RKO (cell line): ENCODE measurements at regions not wholly inside any gene's neighbourhood (a gene's known extent, or its start where the extent isn't known, plus 50 kb on each side); places are given as distances from the start of the nearest gene placed in this dataset.
"Not testable (repeated sequence)": the region's sequence is repeated elsewhere in the genome, so short reads cannot be mapped to it uniquely, and the experiment has no call there.

Experiments
- DNase-seq: peaks from one replicate; pipeline ENCODE4 v3.0.0-alpha.2; 2016; ENCODE audit warnings: low spot score

DNA sequence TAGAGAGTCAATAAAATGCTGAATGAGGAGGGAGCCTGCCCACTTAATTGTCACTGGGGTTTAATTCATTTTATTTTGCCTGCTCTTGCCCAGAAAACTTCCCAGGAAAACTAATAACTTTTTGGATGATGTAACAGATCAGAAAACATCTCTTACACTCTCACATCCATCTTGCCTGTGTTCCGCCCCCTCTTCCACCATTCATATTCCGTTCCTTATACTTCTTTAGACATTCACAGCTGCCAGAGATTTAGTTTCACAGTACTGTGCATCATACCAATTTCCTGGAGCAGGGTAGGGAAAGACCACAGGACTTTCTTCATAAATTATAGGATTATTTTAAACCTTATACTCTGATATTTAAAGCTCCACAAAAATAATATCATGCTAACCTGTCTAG is 776.1 kb upstream of the SOX11 start:
- no peak for DNase-seq

DNA sequence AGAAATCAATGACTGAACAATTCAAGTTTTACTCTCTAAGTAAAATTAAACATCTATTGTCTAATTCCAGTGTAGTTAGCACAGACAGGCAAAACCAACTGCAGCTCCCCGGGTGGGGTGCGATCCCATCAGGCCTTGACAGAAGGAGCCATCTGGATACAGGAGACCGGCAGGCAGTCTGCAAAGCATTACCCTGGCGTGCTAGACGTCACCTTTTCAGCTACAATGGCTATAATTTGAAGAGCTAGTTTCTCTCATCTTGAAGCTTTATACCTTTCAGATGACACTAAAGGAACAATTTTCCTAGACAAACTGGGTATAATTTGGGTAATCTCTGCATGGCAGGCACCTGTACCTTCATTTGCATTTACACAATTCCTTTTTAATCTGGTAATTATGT is 761.5 kb upstream of the SOX11 start:
- no peak for DNase-seq

DNA sequence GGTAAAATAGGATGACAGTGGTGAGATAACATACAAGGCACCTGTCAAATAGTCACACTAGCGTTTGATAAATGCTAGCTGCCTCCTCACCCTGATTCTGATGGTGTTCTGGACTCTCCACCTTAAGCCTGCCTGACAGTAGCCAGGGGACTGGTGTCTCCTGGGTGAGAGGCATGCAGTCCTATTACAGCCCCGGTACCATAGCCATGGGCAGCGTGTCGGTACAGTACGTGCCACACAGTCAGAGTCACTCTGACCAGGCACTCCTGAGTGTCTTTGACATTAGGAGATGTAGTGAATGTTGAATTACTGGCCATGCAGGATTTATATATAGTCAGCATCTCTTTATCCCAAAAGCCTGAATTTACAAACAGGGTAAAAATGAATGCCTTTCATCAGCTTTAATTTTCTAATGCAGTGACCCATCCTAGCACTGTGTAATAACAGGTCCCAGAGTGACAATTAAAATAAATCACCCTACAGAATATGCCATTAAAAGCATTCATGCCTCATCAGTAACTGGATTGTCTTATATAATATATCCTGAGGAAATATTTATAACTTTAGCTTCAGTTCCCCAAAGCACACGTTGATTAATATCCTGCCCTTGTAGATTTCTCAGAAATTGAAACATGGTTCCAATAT is 760.3 kb upstream of the SOX11 start:
- no peak for DNase-seq

GRCh38 chr2:4935291-4935690 is 756.9 kb upstream of the SOX11 start:
- DNase-seq, result not testable (repeated sequence)

DNA sequence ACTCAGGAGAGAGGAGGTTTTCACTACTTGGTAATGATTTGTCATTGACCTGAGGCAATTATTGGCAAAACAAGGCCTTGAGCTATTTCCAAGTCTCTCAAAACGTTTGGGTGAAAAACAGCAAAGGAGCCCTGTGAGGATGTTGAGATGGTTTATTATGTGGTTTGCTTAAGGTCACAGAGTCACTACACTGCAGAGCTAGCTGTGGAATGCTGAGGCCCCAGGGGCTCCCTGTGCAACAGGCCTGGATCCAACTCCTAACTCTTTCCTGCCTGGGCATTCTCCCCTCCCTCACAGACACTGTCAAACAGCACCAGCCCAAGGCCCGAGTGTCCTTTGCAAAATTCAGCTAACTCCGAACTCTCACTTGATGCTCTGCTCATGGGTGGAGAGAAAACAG is 754.6 kb upstream of the SOX11 start:
- no peak for DNase-seq

DNA sequence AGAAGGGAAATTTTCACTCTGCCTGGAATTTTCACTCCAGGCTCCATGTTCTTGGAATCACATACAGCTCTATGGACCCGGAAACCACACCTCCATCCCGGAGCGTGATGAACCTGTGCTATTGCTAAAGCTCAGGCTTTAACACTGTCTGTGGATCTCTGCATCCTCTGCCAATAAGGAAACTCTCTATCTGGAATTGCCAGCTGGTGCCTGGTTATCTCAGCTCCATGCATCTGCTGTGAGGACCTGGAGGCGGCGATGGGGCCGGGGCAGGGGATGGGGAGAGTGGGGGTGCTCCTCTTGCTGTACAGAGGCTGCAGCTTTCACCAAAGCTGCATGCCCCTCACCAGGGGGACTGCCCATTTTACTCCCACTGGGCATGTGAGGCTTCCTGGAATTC is 754.0 kb upstream of the SOX11 start:
- DNase-seq, result no peak

DNA sequence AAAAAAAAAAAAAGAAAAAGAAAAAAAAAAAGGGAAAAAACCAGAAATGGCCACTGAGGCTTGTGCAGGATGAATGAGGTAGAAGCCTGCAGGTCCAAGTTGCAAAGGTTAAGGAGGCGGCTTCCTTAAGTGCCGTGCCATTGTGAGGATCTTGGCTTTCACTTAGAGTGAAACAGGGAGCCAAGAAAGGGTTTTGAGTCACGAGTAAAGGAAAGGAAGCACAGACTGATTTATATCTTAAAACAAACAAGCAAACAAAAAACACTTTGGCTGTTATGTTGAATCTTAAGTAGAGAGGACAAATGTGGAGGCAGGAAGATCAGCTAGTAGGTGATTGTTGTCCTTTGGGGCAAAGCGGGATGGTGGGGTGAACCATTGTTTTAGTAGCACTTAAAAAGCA is 749.7 kb upstream of the SOX11 start:
- DNase-seq, result no peak

DNA sequence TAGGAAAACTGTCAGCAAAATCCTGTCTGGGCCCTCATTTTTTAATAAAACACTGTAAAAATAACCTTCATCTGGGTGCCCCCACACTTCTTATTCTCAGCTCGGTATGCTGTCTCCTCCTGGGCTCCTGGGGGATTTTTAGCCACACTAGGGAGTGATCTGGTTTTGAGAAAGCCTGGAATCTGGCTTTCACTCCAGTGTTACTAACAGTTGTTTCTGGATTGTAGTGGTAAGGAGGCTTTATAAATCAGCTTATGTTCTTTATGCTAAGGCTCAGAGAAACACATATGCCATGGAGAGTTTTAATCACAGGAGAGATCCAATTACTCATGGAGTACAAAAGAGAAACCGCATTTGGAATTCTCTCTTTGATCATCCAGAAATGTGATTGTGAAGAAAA is 744.3 kb upstream of the SOX11 start:
- no peak for DNase-seq

GRCh38 chr2:4951368-4951767 is 740.8 kb upstream of the SOX11 start:
- no peak for DNase-seq

DNA sequence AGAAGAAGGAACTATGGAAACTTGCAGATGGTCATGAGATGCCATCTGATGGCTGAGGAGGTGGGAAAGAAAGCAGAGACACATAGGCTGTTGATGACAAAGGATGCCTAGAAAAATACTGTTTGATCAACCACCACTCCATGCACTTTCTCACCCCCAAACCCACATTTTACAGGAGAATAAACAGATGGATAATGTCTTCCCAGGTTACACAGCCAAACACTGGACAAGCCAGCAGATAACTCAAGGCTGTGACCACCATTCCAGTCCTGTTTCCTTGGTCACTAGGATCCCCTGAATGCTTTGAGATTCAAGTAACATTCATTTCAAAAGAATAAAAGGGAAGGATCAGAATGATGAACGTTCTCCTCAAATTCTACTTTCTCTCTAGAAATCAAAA is 733.0 kb upstream of the SOX11 start:
- no peak for DNase-seq

DNA sequence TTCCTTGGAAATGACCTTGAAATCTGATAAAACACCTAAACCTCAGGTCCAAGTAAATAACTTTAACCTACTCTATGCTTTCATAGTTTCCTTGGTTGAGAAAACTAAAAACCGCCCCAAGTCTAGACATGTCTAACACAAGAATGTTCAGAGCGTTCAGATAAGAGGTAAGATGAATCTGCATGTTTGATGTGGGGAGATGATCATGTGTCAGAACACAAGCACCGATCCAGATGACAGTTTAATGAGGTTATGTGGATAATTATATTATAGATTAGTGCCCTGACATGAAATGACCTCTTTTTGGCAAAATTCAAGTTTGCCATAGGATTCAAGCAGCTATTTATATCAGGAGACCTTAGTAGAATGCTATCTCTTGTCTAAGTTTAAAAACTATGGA is 729.8 kb upstream of the SOX11 start:
- no peak for DNase-seq

DNA sequence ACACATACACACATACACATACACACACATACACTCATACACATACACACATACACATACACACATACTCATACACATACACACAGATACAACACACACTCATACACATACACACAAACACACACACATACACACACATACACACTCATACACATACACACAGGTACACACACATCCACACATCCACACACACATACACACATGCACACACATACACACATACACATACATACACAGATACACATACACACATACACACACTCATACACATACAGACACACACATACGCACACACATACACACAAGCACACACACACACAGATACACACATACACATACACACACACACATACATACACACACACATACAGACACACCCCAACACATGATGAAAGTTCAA is 729.1 kb upstream of the SOX11 start:
- no peak for DNase-seq

DNA sequence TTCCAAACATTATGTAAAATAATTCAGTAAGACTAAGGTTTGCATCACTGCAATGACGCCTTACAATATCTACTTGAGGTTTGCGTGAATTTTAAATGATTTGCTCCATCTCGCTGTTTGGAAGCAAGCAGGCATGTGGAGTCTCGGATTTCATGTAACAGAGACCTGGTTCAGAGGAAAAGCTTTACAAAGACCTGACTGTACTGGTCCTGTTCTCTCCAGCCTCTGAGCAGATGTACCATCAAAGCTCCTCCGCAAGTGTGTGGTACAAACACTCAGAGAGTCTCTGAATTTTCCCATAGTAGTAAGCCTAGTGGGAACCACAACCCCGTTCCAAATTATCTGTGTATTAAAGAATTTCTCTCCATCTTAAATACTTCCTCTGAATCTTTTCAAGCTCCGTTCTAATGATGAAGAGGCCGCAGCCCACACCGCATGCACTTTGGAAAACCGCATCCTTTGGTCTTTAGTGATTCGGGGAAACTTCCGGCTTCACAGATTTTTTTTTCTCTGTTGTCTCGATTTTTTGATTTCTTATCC is 728.1 kb upstream of the SOX11 start:
- DNase-seq, result no peak

- DNase-seq, result no peak
These were observed 727.6 kb upstream of the SOX11 start for GRCh38 chr2:4964579-4964978.

GRCh38 chr2:4965556-4966320 is 726.4 kb upstream of the SOX11 start:
- no peak for DNase-seq

DNA sequence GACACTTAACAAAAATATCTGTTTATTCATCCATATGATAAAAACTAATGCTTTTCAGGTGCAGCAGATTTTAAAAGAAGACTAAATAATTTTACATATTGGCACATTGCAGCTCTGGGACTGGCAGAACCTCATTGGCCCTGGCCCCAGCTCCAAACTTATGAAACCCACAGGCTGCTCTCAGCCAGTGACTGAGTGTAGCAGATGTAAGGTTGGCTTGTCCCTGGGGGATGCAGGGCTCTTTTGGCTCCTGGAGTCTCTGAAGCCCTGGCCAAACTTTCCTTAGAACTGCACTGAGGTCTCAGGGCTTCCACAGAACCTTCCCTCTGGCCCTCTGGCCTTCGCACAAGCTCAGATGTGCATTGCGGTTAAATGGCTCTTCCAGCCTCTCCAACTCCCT is 725.0 kb upstream of the SOX11 start:
- no peak for DNase-seq

DNA sequence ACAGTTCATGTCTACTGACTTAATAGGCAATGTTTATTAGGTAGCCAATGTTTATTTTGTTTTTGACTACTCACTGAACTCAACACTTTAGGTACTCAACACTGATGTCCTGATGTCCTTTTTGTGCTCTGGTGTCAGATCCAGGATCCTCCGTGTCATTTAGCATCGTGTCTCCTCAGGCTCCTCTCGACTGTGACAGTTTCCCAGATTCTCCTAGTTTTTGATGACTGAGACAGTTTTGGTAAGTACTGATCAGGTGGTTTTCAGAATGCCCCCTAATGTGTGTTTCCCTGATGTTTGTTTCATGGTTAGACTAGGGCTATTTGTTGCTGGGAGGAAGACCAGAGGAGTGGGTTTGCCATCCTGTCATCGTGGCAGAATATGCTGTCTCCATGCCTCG is 719.7 kb upstream of the SOX11 start:
- no peak for DNase-seq

DNA sequence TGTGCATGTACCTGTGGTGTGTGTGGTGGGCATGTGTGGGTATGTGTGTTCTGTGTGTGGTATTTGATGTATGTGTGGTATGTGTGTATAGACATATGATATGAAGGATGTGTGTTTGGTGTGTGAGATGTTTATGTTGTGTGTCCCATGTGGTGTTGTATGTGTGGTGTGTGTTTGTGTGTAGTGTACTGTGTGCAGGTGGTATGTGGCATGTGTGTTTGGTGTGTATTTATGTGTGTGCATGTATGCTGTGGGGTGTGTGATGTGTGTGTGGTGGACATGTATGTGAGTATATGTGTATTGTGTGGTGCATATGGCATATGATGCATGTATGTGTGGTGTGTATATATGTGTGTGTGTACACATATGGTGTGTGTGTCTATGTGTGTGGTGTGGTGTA is 718.8 kb upstream of the SOX11 start:
- no peak for DNase-seq

GRCh38 chr2:4973973-4974372 is 718.2 kb upstream of the SOX11 start:
- DNase-seq, result no peak

DNA sequence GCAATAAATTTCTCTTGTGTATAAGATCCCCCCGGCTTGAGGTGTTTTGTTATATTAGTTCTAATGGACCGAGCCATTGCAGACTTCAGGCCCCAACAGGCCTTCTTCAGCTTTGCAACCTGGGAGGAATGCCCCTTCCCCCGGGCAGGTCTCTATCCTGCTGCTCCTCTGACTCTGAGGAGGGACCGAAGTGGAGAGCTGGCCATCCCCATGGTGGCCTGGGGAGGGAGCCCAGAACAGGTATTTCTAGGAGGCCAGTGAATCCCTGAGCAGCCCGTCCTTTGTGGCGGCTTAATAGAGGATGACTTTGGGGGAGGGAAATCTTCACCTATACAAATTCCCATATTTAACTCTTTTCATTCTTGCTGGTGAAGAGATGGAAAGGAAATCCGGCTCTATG is 715.8 kb upstream of the SOX11 start:
- no peak for DNase-seq

DNA sequence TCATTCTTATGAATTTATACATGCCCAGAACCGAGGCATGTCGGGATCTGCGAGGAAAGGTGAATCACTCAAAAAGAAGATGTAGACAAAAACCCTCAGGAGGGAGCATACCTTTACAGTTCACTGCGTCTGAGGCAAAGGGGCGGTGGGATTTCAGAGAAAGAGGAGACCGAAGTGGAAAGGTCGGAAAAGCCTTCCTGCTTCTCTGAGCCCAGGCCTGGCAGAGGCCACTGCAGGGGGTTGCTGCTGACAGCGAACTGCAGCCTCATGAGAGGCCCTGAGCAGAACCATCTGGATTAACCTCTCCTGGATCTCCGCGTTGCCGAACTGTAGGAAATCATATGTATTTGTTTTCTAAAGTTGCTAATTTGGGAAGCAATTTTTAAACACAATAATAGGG is 713.1 kb upstream of the SOX11 start:
- no peak for DNase-seq

DNA sequence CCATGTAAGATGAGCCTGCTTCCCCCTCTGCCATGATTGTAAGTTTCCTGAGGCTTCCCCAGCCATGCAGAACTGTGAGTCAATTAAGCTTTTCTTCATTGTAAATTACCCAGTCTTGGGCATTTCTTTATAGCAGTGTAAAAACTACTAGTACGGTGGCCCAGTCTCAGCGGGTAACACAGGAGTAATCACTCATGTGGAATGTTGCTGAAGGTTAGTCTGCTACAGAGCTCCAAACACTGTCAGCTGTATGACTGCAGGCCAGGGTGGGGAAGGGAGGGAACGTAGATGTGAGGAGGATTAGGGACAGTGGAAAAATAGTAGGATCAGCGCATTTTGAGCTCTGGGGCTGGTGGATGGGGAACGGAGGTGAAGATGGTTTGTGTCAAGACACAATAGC is 711.2 kb upstream of the SOX11 start:
- DNase-seq, result no peak

DNA sequence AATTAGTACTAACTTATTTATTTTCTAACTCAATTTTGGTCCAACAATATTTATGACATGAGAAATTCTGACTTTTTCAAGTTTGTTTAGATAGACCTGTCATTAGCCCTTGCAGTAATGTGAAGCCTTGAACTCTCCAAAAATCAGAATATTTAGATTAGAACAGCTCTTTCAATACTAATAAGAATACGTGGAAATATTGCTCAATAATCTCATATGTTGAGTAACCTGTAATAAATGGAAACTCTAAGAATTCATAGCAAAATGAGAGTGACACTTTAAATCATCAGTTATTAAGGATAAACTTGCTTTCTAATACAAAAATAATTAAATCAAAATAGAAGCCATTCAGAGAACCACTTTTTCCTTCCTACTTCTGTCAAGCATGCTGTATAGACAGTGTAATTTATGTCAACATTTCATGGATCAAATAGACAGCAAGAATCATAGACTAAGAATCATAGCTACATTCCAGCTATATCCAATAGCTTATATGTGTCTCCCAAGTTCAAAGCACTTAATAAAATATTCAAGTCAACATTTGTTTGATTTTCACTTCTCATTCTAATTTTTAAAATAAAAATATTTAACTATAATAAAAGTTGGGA is 710.3 kb upstream of the SOX11 start:
- no peak for DNase-seq
